Cardiac fibroblast (primary cell): ENCODE measurements at regions not wholly inside any gene's neighbourhood (a gene's known extent, or its start where the extent isn't known, plus 50 kb on each side); places are given as distances from the start of the nearest gene placed in this dataset.

ENCODE experiments used
- DNase-seq, 2 donors: peaks; one replicate each; pipeline versions ENCODE4 v3.0.0 to v3.0.0-alpha.2; 2010; ENCODE audit warnings: low read depth in 2 of 2
- H3K4me3 ChIP-seq, 2 donors: replicated peaks in 1 of 2; 1 replicate in 1 of 2; 2 replicates in 1 of 2; pipeline ENCODE4 v1.5.1; 2011; ENCODE audit warnings: low read depth in 2 of 2, low read length in 2 of 2, mild to moderate bottlenecking in 2 of 2, moderate library complexity in 1 of 2
- TF ChIP-seq, protein P1 (sequence below): IDR thresholded peaks from one replicate; pipeline ENCODE4 v1.5.1; 2011; ENCODE audit warnings: low read depth, mild to moderate bottlenecking, low read length, inconsistent platforms

DNA sequence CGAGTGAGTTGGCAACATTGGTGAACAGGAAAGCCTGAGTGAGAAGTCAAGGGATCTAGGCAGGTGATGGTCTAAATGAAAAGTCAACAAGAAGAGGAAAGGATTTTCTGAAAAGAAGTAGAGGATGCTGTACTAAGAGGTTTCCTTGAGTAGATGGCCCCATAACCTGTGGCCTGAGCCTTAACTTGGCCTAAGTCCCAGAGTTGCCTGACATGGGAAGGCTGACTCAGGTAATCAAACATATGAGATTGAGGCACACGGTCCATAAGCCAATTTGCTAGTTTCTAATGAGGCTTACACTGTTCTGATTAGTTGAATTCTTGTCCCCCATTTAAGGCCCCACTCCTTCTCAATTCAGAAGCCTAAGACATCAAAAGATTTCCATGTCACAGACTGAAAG, 262.5 kb upstream of the LMCD1 start:
- TF ChIP-seq, protein P1, sequence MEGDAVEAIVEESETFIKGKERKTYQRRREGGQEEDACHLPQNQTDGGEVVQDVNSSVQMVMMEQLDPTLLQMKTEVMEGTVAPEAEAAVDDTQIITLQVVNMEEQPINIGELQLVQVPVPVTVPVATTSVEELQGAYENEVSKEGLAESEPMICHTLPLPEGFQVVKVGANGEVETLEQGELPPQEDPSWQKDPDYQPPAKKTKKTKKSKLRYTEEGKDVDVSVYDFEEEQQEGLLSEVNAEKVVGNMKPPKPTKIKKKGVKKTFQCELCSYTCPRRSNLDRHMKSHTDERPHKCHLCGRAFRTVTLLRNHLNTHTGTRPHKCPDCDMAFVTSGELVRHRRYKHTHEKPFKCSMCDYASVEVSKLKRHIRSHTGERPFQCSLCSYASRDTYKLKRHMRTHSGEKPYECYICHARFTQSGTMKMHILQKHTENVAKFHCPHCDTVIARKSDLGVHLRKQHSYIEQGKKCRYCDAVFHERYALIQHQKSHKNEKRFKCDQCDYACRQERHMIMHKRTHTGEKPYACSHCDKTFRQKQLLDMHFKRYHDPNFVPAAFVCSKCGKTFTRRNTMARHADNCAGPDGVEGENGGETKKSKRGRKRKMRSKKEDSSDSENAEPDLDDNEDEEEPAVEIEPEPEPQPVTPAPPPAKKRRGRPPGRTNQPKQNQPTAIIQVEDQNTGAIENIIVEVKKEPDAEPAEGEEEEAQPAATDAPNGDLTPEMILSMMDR = no peak
- no peak overlapping the region for H3K4me3 ChIP-seq
- DNase-seq = no peak

GRCh38 chr3:8239718-8240695, 261.6 kb upstream of the LMCD1 start:
- no peak overlapping the region for H3K4me3 ChIP-seq
- TF ChIP-seq, protein P1 = peak; percentile 93
- peak; percentile 71 to 74 for DNase-seq

DNA sequence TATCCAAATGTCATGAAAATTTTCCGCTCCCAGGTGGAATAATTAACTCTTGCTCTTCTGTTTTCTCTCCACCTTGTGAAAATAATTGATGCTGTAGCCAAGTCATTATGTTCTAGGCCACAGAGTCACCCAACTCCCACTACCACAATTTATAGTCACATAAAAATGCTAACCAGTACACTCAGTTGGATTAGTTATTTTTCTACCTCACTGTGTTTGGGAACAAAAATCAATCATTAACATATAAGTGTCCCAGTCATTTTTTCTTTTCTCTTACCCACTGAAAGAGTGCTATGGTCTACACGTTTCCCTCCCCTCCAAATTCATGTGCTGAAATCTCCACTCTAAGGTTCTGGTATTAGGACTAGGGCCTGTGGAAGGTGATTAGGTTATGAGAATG, 255.6 kb upstream of the LMCD1 start:
- no peak for DNase-seq
- TF ChIP-seq, protein P1 = no peak

GRCh38 chr3:8253201-8253600, 248.4 kb upstream of the LMCD1 start:
- TF ChIP-seq, protein P1 = no peak
- DNase-seq = no peak
- no peak overlapping the region for H3K4me3 ChIP-seq

More for the DNA sequence above, 255.6 kb upstream of the LMCD1 start:
- H3K4me3 ChIP-seq = no peak overlapping the region

- TF ChIP-seq, protein P1 = no peak
- DNase-seq = no peak
- H3K4me3 ChIP-seq = no peak overlapping the region
Measured at GRCh38 chr3:8254489-8254888, 247.1 kb upstream of the LMCD1 start.

GRCh38 chr3:8255725-8256124, 245.9 kb upstream of the LMCD1 start:
- H3K4me3 ChIP-seq = no peak overlapping the region
- no peak for DNase-seq
- TF ChIP-seq, protein P1 = no peak
